Gastrocnemius medialis (tissue), 4 donors: ENCODE measurements at regions not wholly inside any gene's neighbourhood (a gene's known extent, or its start where the extent isn't known, plus 50 kb on each side); places are given as distances from the start of the nearest gene placed in this dataset.

Experiments used
- CTCF ChIP-seq, 5 experiments: fragments of 450-650 bp in 3 of 5; fragments of 200-600 bp in 2 of 5; sonication (generic) in 2 of 5; IDR thresholded peaks in 4 of 5; conservative IDR thresholded peaks in 1 of 5; 1 replicate in 4 of 5; 2 replicates in 1 of 5; pipeline ENCODE4 v1.5.1; 2016 to 2019; ENCODE audit warnings: antibody characterized with exemption in 5 of 5, mild to moderate bottlenecking in 3 of 5, moderate library complexity in 3 of 5
- POLR2A ChIP-seq, 2 donors: fragments of 450-650 bp; IDR thresholded peaks; one replicate each; pipeline ENCODE4 v1.6.1; 2017; ENCODE audit warnings: antibody characterized with exemption in 2 of 2, mild to moderate bottlenecking in 2 of 2, moderate library complexity in 2 of 2

- no peak for TF ChIP-seq CTCF (IDR thresholded peaks at IDR 0.05 in 4 of 5, conservative IDR thresholded peaks at IDR 0.05 in 1 of 5)
- no peak for TF ChIP-seq POLR2A (IDR thresholded peaks at IDR 0.05)
Measured at GRCh38 chr10:107561136-107561650, 396.7 kb upstream of the SORCS1 start.
